IPS DF 6.9 (cell line): ENCODE measurements at regions not wholly inside any gene's neighbourhood (a gene's known extent, or its start where the extent isn't known, plus 50 kb on each side); places are given as distances from the start of the nearest gene placed in this dataset.

Source experiments
- DNase-seq: peaks from one replicate; pipeline ENCODE4 v3.0.0-alpha.2; 2013; ENCODE audit warnings: low read depth, low spot score
- H3K27ac ChIP-seq: one replicate; pipeline ENCODE4 v1.5.1; 2013; ENCODE audit warnings: low read length, control low read depth
- H3K27me3 ChIP-seq: 2 replicates; pipeline ENCODE4 v1.6.1; 2013; ENCODE audit warnings: mild to moderate bottlenecking, low read length; ENCODE audit not compliant: control insufficient read depth, insufficient read depth
- H3K36me3 ChIP-seq: 2 replicates; pipeline ENCODE4 v1.6.1; 2013; ENCODE audit warnings: low read length; ENCODE audit not compliant: control insufficient read depth, insufficient read depth
- H3K4me1 ChIP-seq: 2 replicates; pipeline ENCODE4 v1.6.1; 2013; ENCODE audit warnings: low read length; ENCODE audit not compliant: control insufficient read depth, insufficient read depth
- H3K4me3 ChIP-seq: 2 replicates; pipeline ENCODE4 v1.5.1; 2013; ENCODE audit warnings: mild to moderate bottlenecking, low read length
- H3K9me3 ChIP-seq: 2 replicates; pipeline ENCODE4 v1.6.1; 2013; ENCODE audit warnings: low read length, inconsistent platforms; ENCODE audit not compliant: control insufficient read depth, insufficient read depth
- WGBS: extraction: QIAGEN DNeasy Blood & Tissue Kit; methylation state at CpG from one replicate; pipeline ENCODE4 v1.1.7; 2013; ENCODE audit warnings: mixed read lengths, missing lambda C conversion rate; ENCODE audit not compliant: insufficient read length, insufficient coverage; 5-methylcytosine and 5-hydroxymethylcytosine counted together

DNA sequence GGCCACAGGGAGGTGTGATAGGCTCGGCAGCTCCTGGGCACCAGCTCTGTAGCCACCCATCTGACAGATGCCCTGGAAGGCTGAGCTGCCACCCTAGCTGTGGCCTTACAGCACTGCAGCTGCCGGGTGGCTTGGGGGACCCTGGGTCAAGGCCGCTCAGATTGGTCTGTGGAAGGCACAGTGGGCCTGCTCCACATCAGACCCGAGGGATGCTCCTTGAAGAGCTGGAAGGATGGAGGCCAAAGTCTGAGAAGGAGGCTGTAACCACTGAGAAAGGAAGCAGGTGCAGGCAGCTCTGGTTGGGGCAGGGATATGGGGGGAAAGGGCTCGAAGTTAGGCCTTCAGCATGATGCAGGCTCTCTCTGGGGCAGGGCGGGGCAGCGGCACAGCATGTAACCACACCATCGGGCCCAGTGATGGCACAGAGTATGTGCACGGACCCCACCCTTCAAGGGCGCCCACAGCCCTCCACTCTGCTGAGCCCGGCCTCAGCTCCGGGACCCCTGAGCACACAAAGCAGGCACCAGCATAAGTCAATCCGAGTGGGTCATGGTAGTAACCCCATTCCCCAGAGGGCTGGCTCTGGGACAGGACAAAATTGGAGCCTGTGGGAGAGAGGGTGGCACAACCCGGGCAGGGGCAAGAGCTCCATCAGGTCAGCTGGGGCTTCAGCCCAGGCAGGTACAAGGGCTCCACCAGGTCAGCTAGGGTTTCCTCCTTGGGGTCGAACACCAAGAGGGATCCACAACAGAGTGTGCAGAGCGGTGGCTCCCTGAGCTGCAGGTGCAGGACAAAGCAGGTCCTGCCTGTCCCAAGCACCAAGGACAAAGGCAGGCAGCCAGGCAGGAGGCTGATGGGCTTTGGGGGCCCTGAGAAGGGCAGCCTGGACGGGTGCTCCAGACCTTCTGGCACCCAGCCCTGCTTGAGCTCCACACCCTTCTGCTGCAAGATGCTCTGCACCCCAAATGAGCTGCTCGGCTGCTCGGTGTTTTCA lies 1511.1 kb downstream of the BRD1 start:
- Histone ChIP-seq H3K36me3 (no peaks in the 10 kb centered on the region; the same call in 1 of the 2 replicates), H3K27me3 (no peaks in the 10 kb centered on the region), H3K4me3 (no peak overlapping the region), H3K4me1 (no peaks in the 10 kb centered on the region), H3K27ac (no peak overlapping the region), H3K9me3 (peaks cover 45% of the 10 kb centered on the region)
- DNase-seq, result no peak
- WGBS, result no CpG with 5 or more reads among the region's 19 CpGs

GRCh38 chr22:48315439-48316256 lies 1512.0 kb downstream of the BRD1 start:
- H3K27me3 ChIP-seq, result no peaks in the 10 kb centered on the region
- H3K27ac ChIP-seq, result no peak overlapping the region
- H3K4me3 ChIP-seq, result no peak overlapping the region
- peaks cover 41% of the 10 kb centered on the region for H3K9me3 ChIP-seq
- WGBS, result no CpG with 5 or more reads among the region's 23 CpGs
- H3K36me3 ChIP-seq, result no peaks in the 10 kb centered on the region; the same call in 1 of the 2 replicates
- DNase-seq, result no peak
- no peaks in the 10 kb centered on the region for H3K4me1 ChIP-seq

DNA sequence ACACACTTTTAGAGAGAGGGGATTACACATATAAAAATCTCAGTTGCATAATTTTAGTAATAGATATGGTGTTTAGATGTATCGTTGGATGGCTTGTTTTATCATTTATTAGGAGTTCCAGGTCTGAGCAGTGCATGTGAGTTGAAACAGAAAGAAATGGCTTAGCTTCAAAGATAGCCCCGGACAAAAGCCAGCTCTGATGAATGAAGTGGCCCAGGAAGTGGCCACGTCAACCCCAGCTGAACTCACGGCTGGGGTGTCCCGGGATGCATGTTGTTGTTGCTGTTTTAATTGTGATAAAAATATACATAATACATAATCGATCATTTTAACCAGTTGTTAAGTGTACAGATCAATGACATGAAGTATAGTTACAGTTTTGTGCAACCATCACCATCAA lies 1513.6 kb downstream of the BRD1 start:
- no peaks in the 10 kb centered on the region; the same call in 1 of the 2 replicates for H3K36me3 ChIP-seq
- peaks cover 35% of the 10 kb centered on the region for H3K9me3 ChIP-seq
- WGBS, result 100% methylated on average over 1 of the region's 6 CpGs
- no peak for DNase-seq
- no peaks in the 10 kb centered on the region for H3K4me1 ChIP-seq
- H3K4me3 ChIP-seq, result no peak overlapping the region
- H3K27me3 ChIP-seq, result no peaks in the 10 kb centered on the region
- H3K27ac ChIP-seq, result no peak overlapping the region

GRCh38 chr22:48313175-48313830 lies 1514.4 kb downstream of the BRD1 start:
- Histone ChIP-seq H3K4me1 (no peaks in the 10 kb centered on the region), H3K9me3 (peaks cover 35% of the 10 kb centered on the region), H3K4me3 (no peak overlapping the region), H3K27me3 (no peaks in the 10 kb centered on the region), H3K27ac (no peak overlapping the region), H3K36me3 (no peaks in the 10 kb centered on the region)
- no CpG with 5 or more reads among the region's 14 CpGs for WGBS
- no peak for DNase-seq

DNA sequence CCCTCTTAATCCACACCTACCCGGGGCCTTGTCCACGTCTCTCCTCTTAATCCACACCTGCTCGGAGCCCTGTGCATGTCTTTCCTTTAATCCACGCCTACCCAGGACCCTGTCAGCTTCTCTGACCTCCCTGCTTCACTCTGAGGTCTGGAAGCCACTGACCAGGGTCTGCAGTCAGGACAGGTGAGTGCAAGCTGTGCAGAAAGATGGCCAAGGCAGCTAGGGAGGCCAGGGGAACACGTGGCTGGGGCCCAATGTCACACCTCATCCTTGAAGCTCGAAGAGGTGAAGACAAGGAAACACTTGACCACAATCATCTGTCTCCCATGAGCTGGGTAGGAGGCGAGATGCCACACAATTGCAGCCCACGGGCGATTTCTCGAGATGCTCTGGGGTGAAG lies 1516.9 kb downstream of the BRD1 start:
- H3K9me3 ChIP-seq, result peaks cover 33% of the 10 kb centered on the region
- H3K4me3 ChIP-seq, result no peak overlapping the region
- H3K27me3 ChIP-seq, result no peaks in the 10 kb centered on the region
- no CpG with 5 or more reads among the region's 10 CpGs for WGBS
- no peak overlapping the region for H3K27ac ChIP-seq
- DNase-seq, result no peak
- H3K4me1 ChIP-seq, result no peaks in the 10 kb centered on the region
- no peaks in the 10 kb centered on the region for H3K36me3 ChIP-seq

DNA sequence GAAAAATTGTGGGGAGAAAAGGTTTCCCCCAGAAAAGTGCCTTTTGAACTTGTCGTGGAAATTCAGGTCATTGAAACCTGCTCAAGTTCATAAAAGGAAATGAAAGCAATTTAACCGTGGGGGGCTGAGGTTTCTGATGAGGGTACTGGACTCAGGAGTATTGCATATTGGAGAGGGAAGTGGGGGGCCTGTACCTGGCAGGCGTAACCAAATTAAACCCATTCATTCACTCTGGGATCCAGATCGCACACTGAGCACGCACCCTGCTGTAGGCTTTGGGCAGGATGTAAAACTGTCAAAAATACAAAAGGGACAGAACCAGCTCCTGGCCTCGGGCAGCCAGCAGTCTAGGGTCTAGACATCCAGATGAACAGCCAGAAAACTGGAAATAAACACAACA lies 1517.4 kb downstream of the BRD1 start:
- Histone ChIP-seq H3K9me3 (peaks cover 29% of the 10 kb centered on the region), H3K4me3 (no peak overlapping the region)
- WGBS, result no CpG with 5 or more reads among the region's 6 CpGs

DNA sequence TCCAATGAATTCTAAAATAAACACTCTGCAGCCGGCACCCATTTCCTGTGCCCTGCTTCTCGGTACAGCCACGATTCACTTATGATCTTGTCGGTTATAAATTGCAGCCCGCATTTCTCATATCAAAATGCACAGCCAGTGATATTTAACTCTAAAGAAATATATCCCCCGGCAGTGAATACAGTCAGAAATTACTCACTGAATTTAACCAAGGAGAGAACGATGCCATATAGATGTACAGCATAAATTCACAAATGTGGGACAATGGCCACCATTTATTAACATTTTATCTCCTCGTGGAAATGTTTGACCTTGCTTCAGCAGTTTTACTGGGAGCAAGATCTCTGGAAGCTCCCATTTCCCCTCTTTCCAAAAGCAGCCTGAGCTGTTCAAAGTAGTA lies 1517.8 kb downstream of the BRD1 start:
- Histone ChIP-seq H3K27me3 (no peaks in the 10 kb centered on the region), H3K27ac (no peak overlapping the region), H3K4me3 (no peak overlapping the region), H3K36me3 (no peaks in the 10 kb centered on the region), H3K4me1 (no peaks in the 10 kb centered on the region), H3K9me3 (peaks cover 29% of the 10 kb centered on the region)
- DNase-seq, result no peak
- WGBS, result no CpG with 5 or more reads among the region's 8 CpGs

More for the DNA sequence above, 1517.4 kb downstream of the BRD1 start:
- no peak overlapping the region for H3K27ac ChIP-seq
- H3K4me1 ChIP-seq, result no peaks in the 10 kb centered on the region
- no peaks in the 10 kb centered on the region for H3K36me3 ChIP-seq
- no peaks in the 10 kb centered on the region for H3K27me3 ChIP-seq
- DNase-seq, result no peak

GRCh38 chr22:48309115-48309705 lies 1518.5 kb downstream of the BRD1 start:
- no peaks in the 10 kb centered on the region for H3K27me3 ChIP-seq
- no peaks in the 10 kb centered on the region for H3K36me3 ChIP-seq
- H3K9me3 ChIP-seq, result peaks cover 30% of the 10 kb centered on the region
- H3K27ac ChIP-seq, result no peak overlapping the region
- no peak for DNase-seq
- H3K4me3 ChIP-seq, result no peak overlapping the region
- no peaks in the 10 kb centered on the region for H3K4me1 ChIP-seq
- no CpG with 5 or more reads among the region's 18 CpGs for WGBS

GRCh38 chr22:48307931-48308330 lies 1519.7 kb downstream of the BRD1 start:
- Histone ChIP-seq H3K9me3 (peaks cover 34% of the 10 kb centered on the region), H3K36me3 (no peaks in the 10 kb centered on the region), H3K4me3 (no peak overlapping the region), H3K27ac (no peak overlapping the region), H3K27me3 (no peaks in the 10 kb centered on the region), H3K4me1 (no peaks in the 10 kb centered on the region)
- no peak for DNase-seq
- WGBS, result no CpG with 5 or more reads among the region's 7 CpGs
